DOHH2 (cell line): ENCODE measurements at regions not wholly inside any gene's neighbourhood (a gene's known extent, or its start where the extent isn't known, plus 50 kb on each side); places are given as distances from the start of the nearest gene placed in this dataset.

Experiments used
- EZH2phosphoT487 ChIP-seq: fragments of 200-600 bp; sonication (generic); IDR thresholded peaks from 2 replicates; pipeline ENCODE4 v1.6.1; 2017; ENCODE audit warnings: borderline replicate concordance, mild to moderate bottlenecking, antibody characterized with exemption, low read length, moderate library complexity, mixed read lengths
- TF ChIP-seq, protein P1 (sequence below): fragments of 200-600 bp; sonication (generic); IDR thresholded peaks from one replicate; pipeline ENCODE4 v1.5.1; 2014; ENCODE audit warnings: antibody characterized with exemption, mild to moderate bottlenecking, low read depth, low read length; ENCODE audit not compliant: poor library complexity, severe bottlenecking

DNA sequence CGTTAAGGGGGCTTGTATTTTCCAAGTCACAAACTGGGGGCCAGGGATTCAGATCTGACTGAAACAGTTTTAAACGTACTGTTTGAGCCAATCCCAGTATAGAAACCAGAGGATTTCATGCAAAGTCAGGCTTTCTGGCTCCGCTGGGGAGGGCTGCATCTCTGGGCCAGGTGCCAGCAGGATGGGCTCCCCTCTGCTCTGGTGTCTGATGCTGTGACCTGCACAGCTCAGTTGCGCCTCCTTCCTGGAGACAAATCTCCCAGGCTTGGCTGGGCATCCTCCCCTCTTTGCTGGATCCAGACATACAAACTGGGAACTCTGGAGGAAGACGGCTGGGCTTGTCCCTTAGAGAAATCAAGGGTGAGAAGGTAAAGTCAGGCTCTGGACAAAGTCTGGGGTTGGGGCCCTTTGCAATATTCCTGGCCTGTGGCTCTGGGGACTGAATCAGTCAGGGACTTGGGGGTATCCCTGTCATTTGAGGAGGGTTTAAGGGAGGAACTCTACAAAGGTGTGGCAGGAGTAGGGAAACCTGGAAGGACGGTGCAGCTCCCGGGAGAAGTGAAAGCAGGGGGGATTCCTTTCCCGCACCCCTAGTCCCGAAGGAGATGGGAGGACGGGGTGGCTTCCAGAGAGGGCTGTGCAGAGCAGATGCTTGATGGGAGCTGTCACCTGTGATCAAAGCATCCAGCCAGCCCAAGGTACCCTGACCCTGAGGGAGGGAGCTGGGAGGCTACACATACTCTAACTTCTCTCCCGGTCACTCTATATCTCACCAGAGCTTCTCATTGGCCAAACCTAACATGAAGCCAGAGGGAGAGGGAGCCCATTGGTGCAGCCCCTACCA is 114.8 kb upstream of the ATP2B2 start:
- TF ChIP-seq, protein P1, sequence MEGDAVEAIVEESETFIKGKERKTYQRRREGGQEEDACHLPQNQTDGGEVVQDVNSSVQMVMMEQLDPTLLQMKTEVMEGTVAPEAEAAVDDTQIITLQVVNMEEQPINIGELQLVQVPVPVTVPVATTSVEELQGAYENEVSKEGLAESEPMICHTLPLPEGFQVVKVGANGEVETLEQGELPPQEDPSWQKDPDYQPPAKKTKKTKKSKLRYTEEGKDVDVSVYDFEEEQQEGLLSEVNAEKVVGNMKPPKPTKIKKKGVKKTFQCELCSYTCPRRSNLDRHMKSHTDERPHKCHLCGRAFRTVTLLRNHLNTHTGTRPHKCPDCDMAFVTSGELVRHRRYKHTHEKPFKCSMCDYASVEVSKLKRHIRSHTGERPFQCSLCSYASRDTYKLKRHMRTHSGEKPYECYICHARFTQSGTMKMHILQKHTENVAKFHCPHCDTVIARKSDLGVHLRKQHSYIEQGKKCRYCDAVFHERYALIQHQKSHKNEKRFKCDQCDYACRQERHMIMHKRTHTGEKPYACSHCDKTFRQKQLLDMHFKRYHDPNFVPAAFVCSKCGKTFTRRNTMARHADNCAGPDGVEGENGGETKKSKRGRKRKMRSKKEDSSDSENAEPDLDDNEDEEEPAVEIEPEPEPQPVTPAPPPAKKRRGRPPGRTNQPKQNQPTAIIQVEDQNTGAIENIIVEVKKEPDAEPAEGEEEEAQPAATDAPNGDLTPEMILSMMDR, result no peak
- no peak for TF ChIP-seq EZH2phosphoT487
